ENCODE measurements at regions not wholly inside any gene's neighbourhood (a gene's known extent, or its start where the extent isn't known, plus 50 kb on each side); places are given as distances from the start of the nearest gene placed in this dataset.

- no peak for ATAC-seq
Measured at GRCh38 chr2:19132967-19133366, 225.5 kb downstream of the OSR1 start.

- ATAC-seq: no peak
Measured at GRCh38 chr2:19131871-19132270, 226.6 kb downstream of the OSR1 start.

- no peak for ATAC-seq
Measured at GRCh38 chr2:19128148-19128547, 230.3 kb downstream of the OSR1 start.

- ATAC-seq: no peak
Measured at GRCh38 chr2:19127616-19128015, 230.8 kb downstream of the OSR1 start.

GRCh38 chr2:19125901-19126680, 232.3 kb downstream of the OSR1 start:
- ATAC-seq: no peak

- no peak for ATAC-seq
Measured at GRCh38 chr2:19124135-19124534, 234.3 kb downstream of the OSR1 start.

- ATAC-seq: no peak
Measured at GRCh38 chr2:19123556-19123955, 234.9 kb downstream of the OSR1 start.

- ATAC-seq: no peak
Measured at GRCh38 chr2:19122220-19122619, 236.2 kb downstream of the OSR1 start.

- no peak for ATAC-seq
Measured at GRCh38 chr2:19120941-19121750, 237.3 kb downstream of the OSR1 start.

- no peak for ATAC-seq
Measured at GRCh38 chr2:19120181-19120580, 238.2 kb downstream of the OSR1 start.

GRCh38 chr2:19119326-19120001, 239.0 kb downstream of the OSR1 start:
- ATAC-seq: no peak

GRCh38 chr2:19116918-19117317, 241.5 kb downstream of the OSR1 start:
- no peak for ATAC-seq

GRCh38 chr2:19114754-19115231, 243.6 kb downstream of the OSR1 start:
- no peak for ATAC-seq

GRCh38 chr2:19114126-19114525, 244.3 kb downstream of the OSR1 start:
- no peak for ATAC-seq

- ATAC-seq: no peak
Measured at GRCh38 chr2:19111354-19111753, 247.1 kb downstream of the OSR1 start.

- ATAC-seq: no peak
Measured at GRCh38 chr2:19109518-19109917, 248.9 kb downstream of the OSR1 start.

GRCh38 chr2:19106376-19106775, 252.0 kb downstream of the OSR1 start:
- ATAC-seq: no peak

GRCh38 chr2:19104503-19104902, 253.9 kb downstream of the OSR1 start:
- ATAC-seq: no peak

- ATAC-seq: no peak
Measured at GRCh38 chr2:19102696-19103423, 255.6 kb downstream of the OSR1 start.

- ATAC-seq: no peak
Measured at GRCh38 chr2:19101968-19102367, 256.5 kb downstream of the OSR1 start.

- no peak for ATAC-seq
Measured at GRCh38 chr2:19100570-19100969, 257.9 kb downstream of the OSR1 start.

GRCh38 chr2:19099181-19099580, 259.2 kb downstream of the OSR1 start:
- ATAC-seq: no peak

Measured in activated CD4-positive, CD25-positive, alpha-beta regulatory T cell treated with anti-CD3 and anti-CD28 coated beads, Interleukin-2, amount 50 U/mL, for 24 hours (primary cell).